NOMO-1 treated with DMSO at 0.1 percent for 48 hours (cell line): ENCODE measurements at regions not wholly inside any gene's neighbourhood (a gene's known extent, or its start where the extent isn't known, plus 50 kb on each side); places are given as distances from the start of the nearest gene placed in this dataset.
"Not testable (repeated sequence)": the region's sequence is repeated elsewhere in the genome, so short reads cannot be mapped to it uniquely, and the experiment has no call there.

ENCODE experiments used
- DNase-seq: peaks from one replicate; lab custom pipeline; 2025; ENCODE audit not compliant: unreplicated experiment; lab: John Stamatoyannopoulos, UW

GRCh38 chr2:118430510-118431164, 342.4 kb downstream of the INSIG2 start:
- DNase-seq, result no peak

- DNase-seq, result no peak
Measured at GRCh38 chr2:118425191-118425590, 336.9 kb downstream of the INSIG2 start.

GRCh38 chr2:118423776-118424175, 335.5 kb downstream of the INSIG2 start:
- DNase-seq, result no peak

GRCh38 chr2:118421648-118422047, 333.4 kb downstream of the INSIG2 start:
- DNase-seq, result no peak

GRCh38 chr2:118417406-118418120, 329.3 kb downstream of the INSIG2 start:
- DNase-seq, result no peak

GRCh38 chr2:118415186-118415585, 326.9 kb downstream of the INSIG2 start:
- DNase-seq, result not testable (repeated sequence)

- no peak for DNase-seq
Measured at GRCh38 chr2:118403658-118404451, 315.6 kb downstream of the INSIG2 start.

- no peak for DNase-seq
Measured at GRCh38 chr2:118388771-118389170, 300.5 kb downstream of the INSIG2 start.

GRCh38 chr2:118387509-118387908, 299.2 kb downstream of the INSIG2 start:
- DNase-seq, result no peak

- no peak for DNase-seq
Measured at GRCh38 chr2:118386641-118387302, 298.5 kb downstream of the INSIG2 start.

- DNase-seq, result no peak
Measured at GRCh38 chr2:118380915-118381653, 292.8 kb downstream of the INSIG2 start.

GRCh38 chr2:118375907-118376485, 287.7 kb downstream of the INSIG2 start:
- DNase-seq, result no peak

GRCh38 chr2:118374974-118375755, 286.9 kb downstream of the INSIG2 start:
- no peak for DNase-seq

- DNase-seq, result no peak
Measured at GRCh38 chr2:118372886-118373830, 284.9 kb downstream of the INSIG2 start.

GRCh38 chr2:118371515-118371914, 283.2 kb downstream of the INSIG2 start:
- peak; percentile 18 for DNase-seq

GRCh38 chr2:118369521-118369920, 281.2 kb downstream of the INSIG2 start:
- DNase-seq, result not testable (repeated sequence)

- no peak for DNase-seq
Measured at GRCh38 chr2:118363604-118364003, 275.3 kb downstream of the INSIG2 start.

- no peak for DNase-seq
Measured at GRCh38 chr2:118356051-118356450, 267.8 kb downstream of the INSIG2 start.
